Esophagus muscularis mucosa (tissue), 4 donors: ENCODE measurements at regions not wholly inside any gene's neighbourhood (a gene's known extent, or its start where the extent isn't known, plus 50 kb on each side); places are given as distances from the start of the nearest gene placed in this dataset.

Experiments
- DNase-seq: peaks from one replicate; pipeline ENCODE4 v3.0.0-alpha.2; 2017; ENCODE audit errors: extremely low spot score
- H3K27ac ChIP-seq, 4 donors: fragments of 200-600 bp; sonication (generic); replicated peaks in 1 of 4; 1 replicate in 3 of 4; 2 replicates in 1 of 4; pipeline ENCODE4 v1.5.1; 2016 to 2019; ENCODE audit warnings: mild to moderate bottlenecking in 1 of 4
- H3K27me3 ChIP-seq, 4 donors: fragments of 200-600 bp; sonication (generic); one replicate each; pipeline versions ENCODE4 v1.5.1 to v1.6.0; 2016 to 2019
- H3K36me3 ChIP-seq, 4 donors: fragments of 200-600 bp; sonication (generic); one replicate each; pipeline ENCODE4 v1.5.1; 2016 to 2019
- H3K4me1 ChIP-seq, 4 donors: fragments of 200-600 bp; sonication (generic); one replicate each; pipeline ENCODE4 v1.5.1; 2016 to 2019
- H3K4me3 ChIP-seq, 4 donors: fragments of 200-600 bp; sonication (generic); 1 replicate in 2 of 4; 2 replicates in 2 of 4; pipeline ENCODE4 v1.5.1; 2016 to 2019; ENCODE audit warnings: mild to moderate bottlenecking in 4 of 4, moderate library complexity in 1 of 4
- H3K9me3 ChIP-seq, 4 donors: fragments of 200-600 bp; sonication (generic); 1 replicate in 3 of 4; 2 replicates in 1 of 4; pipeline ENCODE4 v1.5.1; 2016 to 2019
- CTCF ChIP-seq, 3 experiments: fragments of 200-600 bp in 2 of 3; fragments of 450-650 bp in 1 of 3; sonication (generic) in 2 of 3; IDR thresholded peaks; one replicate each; pipeline ENCODE4 v1.5.1; 2017 to 2019; ENCODE audit warnings: antibody characterized with exemption in 3 of 3, mild to moderate bottlenecking in 2 of 3, moderate library complexity in 1 of 3
- EP300 ChIP-seq: sonication (generic); formaldehyde crosslinking; IDR thresholded peaks from one replicate; pipeline ENCODE4 v1.6.1; 2017; ENCODE audit warnings: antibody characterized with exemption
- POLR2A ChIP-seq: fragments of 450-650 bp; IDR thresholded peaks from one replicate; pipeline ENCODE4 v1.6.1; 2017; ENCODE audit warnings: antibody characterized with exemption, moderate library complexity, mild to moderate bottlenecking, low read depth
- POLR2AphosphoS5 ChIP-seq, 2 donors: sonication (generic); formaldehyde crosslinking; IDR thresholded peaks; one replicate each; pipeline ENCODE4 v1.6.1; 2017; ENCODE audit warnings: antibody characterized with exemption in 2 of 2
- WGBS: methylation state at CpG from one replicate; pipeline ENCODE4 v1.1.5; 2018; 5-methylcytosine and 5-hydroxymethylcytosine counted together
- intact Hi-C: fragments of 100-400 bp; cut with DNase I; formaldehyde crosslinking; loops from one replicate; pipeline ENCODE4 v1.15.1; 2023

GRCh38 chr6:147855803-147856482 is 347.5 kb downstream of the SAMD5 start:
- Histone ChIP-seq H3K9me3 (no peaks in the 10 kb centered on the region), H3K36me3 (no peaks in the 10 kb centered on the region), H3K4me3 (no peak overlapping the region), H3K27me3 (no peaks in the 10 kb centered on the region), H3K27ac (no peak overlapping the region), H3K4me1 (no peaks in the 10 kb centered on the region)
- TF ChIP-seq POLR2A: no peak
- no peak for TF ChIP-seq POLR2AphosphoS5 (IDR thresholded peaks at IDR 0.05)
- no peak for TF ChIP-seq EP300
- no peak for TF ChIP-seq CTCF (IDR thresholded peaks at IDR 0.05)
- WGBS: 92% methylated on average over 3 of the region's 3 CpGs
- intact Hi-C loops: no loop called here
- no peak for DNase-seq

GRCh38 chr6:147856687-147857086 is 348.2 kb downstream of the SAMD5 start:
- TF ChIP-seq EP300: no peak
- TF ChIP-seq CTCF (IDR thresholded peaks at IDR 0.05): no peak
- no peak for TF ChIP-seq POLR2A
- TF ChIP-seq POLR2AphosphoS5 (IDR thresholded peaks at IDR 0.05): no peak
- WGBS: 76% methylated on average over 5 of the region's 5 CpGs
- no peak for DNase-seq
- intact Hi-C loops: no loop called here
- Histone ChIP-seq H3K9me3 (no peaks in the 10 kb centered on the region), H3K4me3 (no peak overlapping the region), H3K27ac (no peak overlapping the region), H3K27me3 (no peaks in the 10 kb centered on the region), H3K4me1 (no peaks in the 10 kb centered on the region), H3K36me3 (no peaks in the 10 kb centered on the region)

GRCh38 chr6:147858421-147858820 is 349.9 kb downstream of the SAMD5 start:
- Histone ChIP-seq H3K36me3 (no peaks in the 10 kb centered on the region), H3K9me3 (no peaks in the 10 kb centered on the region), H3K27me3 (no peaks in the 10 kb centered on the region), H3K27ac (no peak overlapping the region), H3K4me3 (no peak overlapping the region), H3K4me1 (no peaks in the 10 kb centered on the region)
- TF ChIP-seq CTCF (IDR thresholded peaks at IDR 0.05): no peak
- TF ChIP-seq POLR2AphosphoS5 (IDR thresholded peaks at IDR 0.05): no peak
- WGBS: 90% methylated on average over 2 of the region's 2 CpGs
- DNase-seq: no peak
- intact Hi-C loops: no loop called here

- 71% methylated on average over 4 of the region's 4 CpGs for WGBS
- DNase-seq: no peak
- H3K4me1 ChIP-seq: no peaks in the 10 kb centered on the region
Measured at GRCh38 chr6:147859071-147859470, 350.6 kb downstream of the SAMD5 start.

More at GRCh38 chr6:147859071-147859470, 350.6 kb downstream of the SAMD5 start:
- no peak for TF ChIP-seq CTCF (IDR thresholded peaks at IDR 0.05)
- no peak for TF ChIP-seq EP300
- no peak for TF ChIP-seq POLR2AphosphoS5 (IDR thresholded peaks at IDR 0.05)
- TF ChIP-seq POLR2A: no peak
- H3K9me3 ChIP-seq: no peaks in the 10 kb centered on the region
- no peak overlapping the region for H3K27ac ChIP-seq
- no peaks in the 10 kb centered on the region for H3K27me3 ChIP-seq
- H3K36me3 ChIP-seq: no peaks in the 10 kb centered on the region
- no peak overlapping the region for H3K4me3 ChIP-seq
- intact Hi-C loops: no loop called here
